GM21619 (cell line): ENCODE measurements at regions not wholly inside any gene's neighbourhood (a gene's known extent, or its start where the extent isn't known, plus 50 kb on each side); places are given as distances from the start of the nearest gene placed in this dataset.
A peak's percentile ranks its signal among the peaks of the same experiment; 100 is the strongest.
"Not testable (repeated sequence)": the region's sequence is repeated elsewhere in the genome, so short reads cannot be mapped to it uniquely, and the experiment has no call there.

Experiments used
- ATAC-seq: cut with Tn5 transposase; IDR thresholded peaks from one replicate; pipeline ENCODE4 v1.9.1; 2021; ENCODE audit not compliant: unreplicated experiment

DNA sequence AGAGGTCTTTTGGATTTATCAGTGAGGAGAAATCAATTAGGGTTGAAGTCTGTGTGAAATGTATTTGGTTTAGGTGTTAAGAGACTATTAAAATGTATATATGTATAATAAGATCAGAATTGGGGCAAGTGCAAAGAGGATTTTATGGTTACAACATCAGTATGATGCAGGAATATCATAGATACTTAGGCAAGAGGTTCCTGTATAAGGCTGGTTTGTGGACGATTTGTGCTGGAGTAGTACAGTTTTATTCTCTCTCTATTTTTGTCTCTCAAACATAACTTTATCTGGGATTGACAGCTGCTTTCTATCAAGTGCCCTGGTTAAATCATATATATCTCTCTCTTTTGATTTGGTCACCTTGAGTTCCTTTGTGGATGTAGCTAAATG is 142.5 kb downstream of the CTH start:
- no peak for ATAC-seq

DNA sequence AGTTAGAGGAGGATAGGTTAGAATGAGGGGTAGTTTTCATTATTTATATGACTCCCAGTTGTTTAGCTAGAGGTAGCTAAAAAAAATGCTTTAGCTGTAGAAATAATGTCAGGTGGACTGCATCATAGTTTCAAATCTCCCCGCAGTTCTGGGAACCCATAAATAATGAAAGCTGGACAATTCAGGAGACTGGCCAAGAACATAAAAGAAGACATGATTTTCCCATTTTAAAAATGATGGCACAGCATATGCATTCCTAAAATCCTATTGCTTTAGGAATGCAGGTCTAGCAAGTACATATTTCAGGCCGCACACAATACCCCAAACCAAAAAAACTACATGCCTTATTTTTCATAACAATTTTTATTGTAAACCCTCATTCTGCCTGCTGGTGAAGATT is 143.3 kb downstream of the CTH start:
- ATAC-seq = no peak

DNA sequence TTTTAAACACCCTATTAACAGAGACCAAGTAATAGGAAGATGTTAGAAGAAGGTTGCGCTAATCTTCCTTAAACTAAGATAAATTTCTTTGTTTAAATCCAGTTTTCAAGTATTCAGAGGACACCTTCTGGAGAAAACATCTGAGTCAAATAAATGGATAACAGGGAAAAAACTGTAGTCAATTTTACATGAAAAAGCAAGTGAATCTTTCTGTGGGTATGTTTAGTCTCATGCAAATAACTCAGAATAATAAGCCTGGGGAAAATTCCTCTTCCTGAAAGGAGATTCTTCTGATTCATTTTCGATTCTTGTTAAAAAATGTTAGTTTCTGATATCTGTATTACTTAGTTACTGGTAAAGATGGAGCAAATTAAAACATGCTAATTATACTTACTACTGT is 145.5 kb downstream of the CTH start:
- no peak for ATAC-seq

DNA sequence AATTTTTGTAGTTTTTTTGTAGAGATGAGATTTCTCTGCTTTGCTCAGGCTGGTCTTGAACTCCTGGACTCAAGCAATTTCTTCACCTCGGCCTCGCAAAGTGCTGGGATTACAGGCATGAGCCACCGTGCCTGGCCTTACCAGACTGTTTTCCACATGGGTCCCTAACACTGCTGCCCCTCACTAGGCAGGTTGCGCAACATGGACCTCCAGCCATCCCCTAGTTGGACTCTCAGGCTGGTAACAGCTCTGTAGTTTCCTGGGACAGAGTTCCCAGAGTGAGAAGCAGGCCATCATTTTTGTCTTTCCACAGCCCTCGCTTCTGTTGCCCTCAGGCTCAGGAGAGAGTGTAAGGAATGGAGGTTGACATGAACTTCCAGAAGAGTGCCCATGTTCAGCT is 156.1 kb downstream of the CTH start:
- no peak for ATAC-seq

DNA sequence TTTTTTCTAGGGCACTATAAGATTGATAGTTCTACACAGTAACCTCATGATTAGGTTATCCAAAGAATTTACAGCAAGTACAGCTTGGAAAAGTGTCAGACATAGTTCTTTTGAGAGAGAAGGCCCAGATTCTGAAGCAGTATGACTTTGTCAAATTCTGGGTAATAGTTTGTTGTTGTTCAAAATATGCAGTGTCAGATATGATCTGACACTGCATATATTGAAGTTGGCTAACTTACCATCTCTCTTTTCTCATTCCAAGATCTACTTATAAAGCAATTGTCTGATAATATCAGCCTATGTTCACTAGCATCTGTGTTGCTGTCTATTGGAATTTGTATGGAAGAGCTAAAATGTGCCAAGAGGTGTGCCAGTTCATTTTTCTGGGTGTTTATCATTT is 160.1 kb downstream of the CTH start:
- no peak for ATAC-seq

DNA sequence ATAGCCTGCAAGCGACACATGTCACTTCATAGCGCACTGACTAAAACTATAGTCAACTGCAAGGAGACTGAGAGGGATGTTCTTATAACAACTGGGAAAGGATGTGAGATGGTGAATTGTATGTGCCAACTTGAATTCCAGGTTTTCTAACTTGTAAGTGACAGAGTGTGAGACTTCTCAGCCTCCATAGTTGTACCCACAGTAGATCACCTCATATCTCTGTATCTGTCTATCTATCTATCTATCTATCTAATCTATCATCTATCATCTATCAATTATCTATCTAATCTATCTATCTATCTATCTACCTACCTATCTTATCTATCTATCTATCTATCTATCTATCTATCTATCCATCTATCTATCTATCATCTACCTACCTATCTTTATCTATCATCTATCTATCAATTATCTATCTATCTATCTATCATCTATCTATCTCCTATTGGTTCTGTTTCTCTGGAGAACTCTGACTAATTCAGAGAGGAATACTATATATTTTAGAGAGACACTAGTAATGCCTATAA is 162.3 kb downstream of the CTH start:
- ATAC-seq = no peak

DNA sequence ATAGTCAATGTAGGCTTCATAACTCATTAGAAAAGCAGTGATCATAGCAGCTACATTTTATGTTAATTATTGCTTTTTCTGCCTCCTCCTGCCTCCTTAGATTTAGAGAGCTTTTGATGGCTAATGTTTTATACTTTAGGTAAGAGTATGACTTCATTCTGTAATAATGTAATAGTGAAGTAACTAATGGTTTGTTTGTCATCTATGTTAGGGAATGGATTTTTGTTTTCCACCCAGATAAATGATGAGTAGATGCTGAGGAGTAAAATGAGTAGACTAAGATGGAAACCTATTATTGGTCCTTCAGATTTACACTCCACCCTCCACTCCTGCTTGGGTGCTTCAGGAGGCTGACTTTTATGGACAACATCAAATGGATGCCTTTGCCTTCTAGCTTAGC is 170.6 kb downstream of the CTH start:
- no peak for ATAC-seq

DNA sequence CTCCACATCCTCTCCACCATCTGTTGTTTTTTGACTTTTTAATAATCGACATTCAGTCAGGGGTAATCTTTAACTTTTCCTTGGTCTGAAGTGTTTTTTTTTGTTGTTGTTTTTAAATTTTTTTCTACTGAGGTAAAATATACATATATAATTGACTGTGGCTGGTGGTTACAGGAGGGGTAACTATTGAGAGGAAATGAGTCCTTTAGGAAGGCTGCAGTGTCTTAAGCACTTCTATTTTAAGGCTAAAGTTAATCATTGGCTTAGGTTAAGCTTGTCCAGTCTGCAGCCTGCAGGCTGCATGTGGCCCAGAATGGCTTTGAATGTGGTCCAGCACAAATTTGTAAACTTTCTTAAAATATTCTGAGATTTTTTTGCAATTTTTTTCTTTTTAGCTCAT is 172.5 kb downstream of the CTH start:
- peak; percentile 98 for ATAC-seq

DNA sequence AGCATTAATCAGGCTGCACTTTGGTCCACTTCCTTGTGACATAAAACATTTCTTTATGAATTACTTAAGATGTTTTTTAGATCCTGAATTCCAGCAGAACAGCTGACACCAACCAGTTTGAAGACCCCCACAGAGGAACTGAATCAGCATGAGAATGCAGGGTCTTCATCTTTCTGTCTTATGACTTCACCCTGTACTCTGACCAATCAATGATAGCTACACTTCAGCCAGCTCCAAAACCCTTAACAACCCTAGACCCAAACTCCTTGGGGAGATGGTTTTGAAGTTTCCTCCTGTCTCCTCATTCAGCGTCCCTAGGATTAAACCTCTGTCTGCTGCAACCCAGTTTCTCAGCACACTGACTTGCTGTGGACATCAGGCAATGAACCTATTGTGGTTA is 175.0 kb downstream of the CTH start:
- no peak for ATAC-seq

DNA sequence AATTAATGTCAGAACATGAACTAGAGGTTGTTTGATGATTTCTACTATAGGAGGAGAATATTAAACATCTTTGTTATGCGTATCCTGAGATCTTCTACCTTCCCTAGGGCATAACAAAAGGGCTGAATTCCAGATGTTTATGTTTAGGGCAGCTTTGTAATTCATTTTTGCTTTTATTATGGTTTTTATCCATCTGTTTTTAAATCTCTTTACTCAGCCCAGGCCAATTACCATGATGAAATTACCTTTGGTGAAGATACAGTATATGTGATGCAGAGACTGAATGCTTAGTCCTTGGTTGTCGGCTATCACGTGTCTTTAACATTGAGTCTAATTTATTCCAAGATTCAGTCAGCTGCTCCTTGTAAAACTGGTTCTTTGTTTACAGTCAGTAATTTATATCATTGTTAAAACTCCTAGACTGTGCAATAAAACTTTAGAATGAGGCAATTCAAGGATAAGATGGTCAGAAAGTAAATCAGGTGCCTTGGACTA is 176.9 kb downstream of the CTH start:
- ATAC-seq = no peak

DNA sequence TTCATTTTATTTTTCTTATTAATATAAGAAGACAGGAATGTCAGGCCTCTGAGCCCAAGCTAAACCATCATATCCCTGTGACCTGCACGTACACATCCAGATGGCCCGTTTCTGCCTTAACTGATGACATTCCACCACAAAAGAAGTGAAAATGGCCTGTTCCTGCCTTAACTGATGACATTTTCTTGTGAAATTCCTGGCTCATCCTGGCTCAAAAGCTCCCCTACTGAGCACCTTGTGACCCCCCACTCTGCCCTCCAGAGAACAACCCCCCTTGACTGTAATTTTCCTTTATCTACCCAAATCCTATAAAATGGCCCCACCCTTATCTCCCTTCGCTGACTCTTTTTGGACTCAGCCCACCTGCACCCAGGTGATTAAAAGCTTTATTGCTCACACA is 182.5 kb downstream of the CTH start:
- ATAC-seq = not testable (repeated sequence)

DNA sequence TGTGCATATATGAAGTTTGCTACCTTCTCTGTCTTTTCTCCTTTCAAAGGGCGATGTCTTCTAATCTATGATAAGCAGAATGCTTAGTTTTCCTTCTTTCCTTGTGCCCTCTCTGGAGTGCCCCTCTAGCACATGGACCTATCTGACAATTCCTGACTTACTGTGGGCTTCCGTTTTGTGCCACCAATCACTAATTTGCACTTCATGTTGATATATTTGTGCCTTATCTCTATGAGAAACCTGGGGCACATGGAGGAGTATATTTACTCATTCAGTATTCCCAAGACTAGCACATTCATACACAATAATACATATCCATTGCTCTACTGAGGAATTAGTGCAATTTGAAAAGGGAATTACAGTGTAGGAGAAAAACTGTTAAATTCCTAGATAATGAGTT is 197.7 kb downstream of the CTH start:
- no peak for ATAC-seq

DNA sequence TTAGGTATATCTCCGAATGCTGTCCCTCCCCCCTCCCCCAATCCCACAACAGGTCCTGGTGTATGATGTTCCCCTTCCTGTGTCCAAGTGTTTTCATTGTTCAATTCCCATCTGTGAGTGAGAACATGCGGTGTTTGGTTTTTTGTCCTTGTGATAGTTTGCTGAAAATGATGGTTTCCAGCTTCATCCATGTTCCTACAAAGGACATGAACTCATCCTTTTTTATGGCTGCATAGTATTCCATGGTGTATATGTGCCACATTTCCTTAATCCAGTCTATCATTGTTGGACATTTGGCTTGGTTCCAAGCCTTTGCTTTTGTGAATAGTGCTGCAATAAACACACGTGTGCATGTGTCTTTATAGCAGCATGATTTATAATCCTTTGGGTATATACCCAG is 199.1 kb downstream of the CTH start:
- not testable (repeated sequence) for ATAC-seq

DNA sequence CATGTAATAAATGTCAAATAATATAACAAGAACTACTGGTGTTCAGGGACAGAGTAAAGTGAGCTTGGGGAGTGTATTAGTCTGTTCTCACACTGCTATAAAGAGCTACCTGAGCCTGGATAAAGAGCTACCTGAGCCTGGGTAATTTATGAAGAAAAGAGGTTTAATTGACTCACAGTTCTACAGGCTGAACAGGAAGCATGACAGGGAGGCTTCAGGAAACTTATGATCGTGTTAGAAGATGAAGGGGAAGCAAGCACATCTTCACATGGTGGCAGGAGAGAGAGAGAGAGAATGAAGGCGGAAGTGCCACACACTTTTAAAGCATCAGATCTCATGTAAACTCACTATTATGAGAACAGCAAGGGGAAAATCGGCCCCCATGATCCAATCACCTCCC is 205.9 kb downstream of the CTH start:
- ATAC-seq = no peak

DNA sequence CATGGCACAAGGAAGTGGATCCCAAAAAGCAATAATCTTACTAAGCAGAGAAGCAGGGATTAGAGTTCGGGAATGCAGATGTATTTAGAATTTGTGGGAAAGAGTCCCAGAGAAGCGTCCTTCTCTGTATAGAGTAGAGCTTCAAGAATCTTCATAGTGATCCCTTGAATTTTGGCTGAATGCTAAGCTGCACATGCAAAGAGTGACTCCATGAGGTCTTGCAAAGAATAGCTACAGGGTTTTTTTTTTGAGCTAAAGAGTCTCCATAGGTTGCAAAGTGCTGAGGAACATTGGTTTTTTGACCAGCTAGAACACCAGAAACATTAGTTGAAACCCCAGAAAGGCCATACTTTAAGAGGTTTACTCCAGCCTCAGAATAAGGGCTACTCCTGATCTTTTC is 206.7 kb downstream of the CTH start:
- no peak for ATAC-seq

DNA sequence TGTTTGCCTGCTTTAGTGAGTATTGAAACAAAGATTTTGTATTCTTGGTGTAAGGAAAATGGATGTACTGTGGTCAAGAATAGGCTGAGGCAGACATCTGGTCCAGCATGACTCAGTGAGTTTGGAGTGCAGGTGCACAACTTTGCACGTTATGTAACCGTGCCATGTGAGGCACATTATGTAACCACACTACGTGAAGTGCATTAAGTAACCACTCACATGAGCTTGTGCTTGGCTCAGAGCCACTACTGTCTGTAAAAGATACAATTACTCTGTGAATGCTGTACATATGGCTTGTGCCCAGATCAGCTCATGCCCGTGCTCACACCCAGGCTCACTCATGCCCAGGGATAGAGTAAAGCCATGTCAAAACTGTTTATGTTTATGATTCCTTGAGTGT is 216.8 kb downstream of the CTH start:
- no peak for ATAC-seq

DNA sequence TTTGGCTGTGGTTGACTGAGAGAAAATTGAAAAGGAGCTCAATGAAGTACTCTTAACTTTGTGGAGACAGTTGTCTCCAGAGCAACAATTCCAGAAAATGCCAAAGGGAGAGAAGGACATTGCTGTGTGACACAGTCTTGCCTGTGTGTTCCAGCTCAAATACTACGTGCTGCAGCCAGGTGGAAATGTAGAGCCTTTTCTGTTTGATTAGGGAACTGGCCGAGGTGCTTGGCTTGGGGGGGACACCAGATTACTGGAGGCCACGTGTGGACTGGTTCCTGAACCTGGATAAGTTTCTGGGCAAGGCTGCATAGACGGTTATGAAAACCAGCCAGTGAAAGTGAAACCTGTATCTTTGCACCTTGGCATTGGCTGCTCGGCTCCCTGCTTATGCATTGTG is 217.9 kb downstream of the CTH start:
- no peak for ATAC-seq

DNA sequence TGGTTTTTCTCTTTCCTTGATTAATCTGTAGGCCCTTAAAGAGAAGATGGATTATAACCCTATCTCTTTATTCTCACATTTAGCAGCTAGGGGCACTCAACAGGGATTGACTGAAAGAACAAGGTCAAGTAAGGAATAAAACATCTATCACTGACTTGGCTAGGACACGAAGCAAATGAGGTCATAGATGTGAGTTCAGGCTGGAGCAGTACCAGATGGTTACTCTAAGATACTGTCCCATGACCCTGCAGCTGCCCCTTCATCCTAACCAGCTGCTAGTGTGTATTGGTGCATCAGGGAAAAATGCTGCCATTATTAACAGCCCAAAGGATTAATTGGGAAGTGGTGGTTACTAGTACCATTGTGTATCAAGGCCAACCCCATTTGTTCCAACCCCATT is 221.9 kb downstream of the CTH start:
- ATAC-seq = no peak

DNA sequence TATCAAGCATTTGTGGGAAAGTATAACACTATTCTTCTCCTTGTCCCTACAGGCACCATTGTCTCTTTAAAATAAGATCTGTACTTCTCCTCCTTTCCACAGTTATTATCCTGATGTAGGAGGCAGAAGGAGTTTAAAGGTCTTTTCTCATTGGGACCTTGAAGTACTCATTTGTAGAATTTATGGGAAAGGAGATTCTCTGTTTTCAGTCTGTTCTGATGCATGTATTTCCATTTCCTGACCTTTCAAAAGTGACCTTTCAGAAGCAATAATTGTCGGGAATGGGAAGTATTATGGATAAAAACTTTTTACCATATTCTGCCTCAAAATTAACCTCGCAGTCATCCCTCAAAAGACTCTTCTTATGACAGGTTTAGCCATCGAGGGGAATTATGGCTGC is 224.8 kb downstream of the CTH start:
- ATAC-seq = no peak

DNA sequence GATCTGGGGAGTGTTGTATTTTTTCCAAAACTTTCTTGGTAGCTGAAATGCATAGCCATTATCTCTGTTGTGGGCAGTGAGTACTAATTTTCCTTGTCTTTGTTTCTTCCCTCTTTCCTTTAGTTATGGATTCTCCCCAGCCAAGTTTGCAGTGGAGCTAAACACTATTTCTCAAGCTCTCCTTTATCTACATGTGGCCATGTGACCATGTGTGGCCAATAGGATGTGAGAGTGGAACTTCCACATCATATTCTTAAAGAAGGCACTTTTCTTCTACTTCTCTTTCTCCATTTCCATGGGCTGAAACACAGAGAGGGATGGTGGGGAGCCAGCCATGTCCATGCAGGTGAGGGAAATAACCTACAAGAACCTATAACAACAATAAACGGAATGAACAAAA is 230.8 kb downstream of the CTH start:
- ATAC-seq = no peak

DNA sequence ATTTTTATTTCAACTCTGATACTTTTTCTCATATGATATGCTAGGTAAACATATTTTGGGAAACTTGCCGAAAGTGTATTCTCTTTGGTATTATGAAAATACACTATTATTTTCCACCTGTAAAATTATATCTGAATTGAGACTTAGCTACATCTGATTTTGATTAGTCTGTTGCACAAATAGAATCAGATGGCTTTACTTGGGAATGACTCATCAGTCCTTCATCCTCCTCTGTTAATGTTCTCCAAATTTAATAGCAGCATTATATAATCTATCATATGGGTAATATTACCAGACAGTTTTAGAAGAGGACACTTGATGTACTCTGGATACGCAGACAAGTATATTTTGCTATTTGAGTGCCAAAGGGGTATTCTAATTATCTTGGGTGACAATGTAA is 245.3 kb downstream of the CTH start:
- ATAC-seq = no peak

DNA sequence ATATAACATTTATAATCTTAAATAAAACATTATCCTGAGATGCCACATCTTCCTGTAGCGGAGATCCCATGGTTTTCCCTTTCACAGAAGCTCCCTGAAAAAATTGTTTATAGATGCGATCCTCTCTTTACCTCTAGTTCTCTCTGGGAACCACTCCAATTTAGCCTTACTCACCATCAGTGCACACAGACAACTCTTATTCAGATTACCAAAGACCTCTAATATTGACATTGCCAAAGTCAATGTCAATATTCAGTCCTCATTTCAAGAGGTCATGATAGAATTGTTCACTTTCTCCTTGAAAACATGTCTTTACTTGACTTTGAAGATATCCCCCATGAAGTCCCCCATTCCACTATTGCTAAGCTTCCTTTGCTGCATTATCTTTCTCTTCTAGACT is 248.8 kb downstream of the CTH start:
- no peak for ATAC-seq

DNA sequence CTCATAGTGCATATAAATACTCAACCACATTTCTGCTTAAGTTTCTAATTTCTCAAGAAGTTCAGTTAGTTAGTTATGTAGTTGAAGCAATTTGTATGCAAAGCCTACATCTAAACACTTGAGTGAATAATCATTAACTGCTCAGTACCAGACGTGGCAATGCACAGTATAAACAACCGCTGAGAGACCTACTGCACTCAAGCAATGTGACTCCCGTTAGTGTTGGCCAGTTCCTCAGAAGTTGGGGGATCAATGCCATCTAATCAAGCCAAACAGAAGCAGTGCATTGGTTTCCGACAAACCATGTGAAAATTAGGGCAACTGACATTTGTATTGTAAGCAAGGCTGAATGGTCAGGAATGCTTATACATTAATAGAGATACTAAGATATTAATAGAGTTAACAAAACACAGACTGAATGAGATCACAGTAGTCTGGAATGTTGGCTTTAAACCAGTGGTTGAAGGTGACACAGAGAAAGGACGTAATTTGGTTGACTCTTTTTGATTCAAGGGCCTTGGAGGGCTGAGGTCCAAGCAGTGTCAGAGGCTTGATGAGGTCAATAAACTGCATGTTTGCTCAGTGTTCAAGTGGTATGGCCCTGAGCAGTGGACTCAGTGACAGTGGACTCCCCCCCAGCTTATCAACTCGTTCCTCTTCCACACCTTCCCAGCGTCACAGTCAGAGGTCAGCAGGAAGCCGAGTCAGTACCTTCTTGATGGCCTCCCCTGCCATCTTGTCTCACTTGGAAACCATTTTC is 255.5 kb downstream of the CTH start:
- ATAC-seq = no peak
